NCI-H2227 treated with DMSO at 0.1 percent for 48 hours (cell line): ENCODE measurements at regions not wholly inside any gene's neighbourhood (a gene's known extent, or its start where the extent isn't known, plus 50 kb on each side); places are given as distances from the start of the nearest gene placed in this dataset.
A peak's percentile ranks its signal among the peaks of the same experiment; 100 is the strongest.

Experiments
- DNase-seq: peaks from one replicate; lab custom pipeline; 2025; lab: John Stamatoyannopoulos, UW

GRCh38 chr1:18535391-18536210 is 54.9 kb downstream of the KLHDC7A start:
- DNase-seq, result no peak

DNA sequence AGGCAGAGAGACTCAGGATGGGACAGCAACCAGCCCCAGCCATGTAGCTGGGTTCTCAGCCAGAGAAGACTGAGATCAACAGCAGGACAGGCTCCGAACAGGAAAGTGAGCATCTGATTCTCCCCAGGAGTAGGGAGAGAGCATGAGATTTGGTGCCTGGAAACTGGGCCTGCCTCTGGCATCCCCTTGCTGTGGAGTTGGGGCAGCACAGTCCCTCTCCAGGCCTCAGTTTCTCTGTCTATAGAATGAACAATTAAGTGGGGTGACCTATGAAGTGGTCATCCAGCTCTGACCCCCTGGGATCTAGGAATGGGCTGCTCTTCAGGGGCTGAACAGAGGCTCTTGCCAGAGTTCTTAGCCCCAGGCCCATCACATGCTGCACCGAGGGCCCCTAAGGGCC is 55.6 kb downstream of the KLHDC7A start:
- DNase-seq, result no peak

DNA sequence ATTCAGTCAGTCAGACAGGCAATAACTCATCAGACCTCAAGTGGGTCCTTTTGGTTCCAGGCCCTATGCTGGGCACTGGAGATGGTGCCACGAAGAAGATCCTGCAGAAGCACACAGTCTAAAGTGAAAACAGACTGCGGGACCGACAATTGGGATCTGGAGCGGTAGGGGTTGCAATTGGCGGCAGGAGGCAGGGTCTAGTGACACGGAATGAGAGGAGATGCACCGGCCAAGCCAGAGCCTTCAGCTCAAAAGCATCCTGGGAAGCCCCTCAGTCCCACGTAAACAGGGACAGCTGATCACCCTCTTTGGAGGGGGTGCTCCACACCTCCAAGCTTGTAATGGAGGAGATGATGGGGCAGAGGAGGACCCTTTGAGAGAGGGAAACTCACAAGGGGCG is 56.2 kb downstream of the KLHDC7A start:
- DNase-seq, result no peak

GRCh38 chr1:18537386-18538306 is 56.9 kb downstream of the KLHDC7A start:
- no peak for DNase-seq

GRCh38 chr1:18539171-18539570 is 58.4 kb downstream of the KLHDC7A start:
- DNase-seq, result no peak

- no peak for DNase-seq
Observed at GRCh38 chr1:18540136-18540765, 59.5 kb downstream of the KLHDC7A start.

DNA sequence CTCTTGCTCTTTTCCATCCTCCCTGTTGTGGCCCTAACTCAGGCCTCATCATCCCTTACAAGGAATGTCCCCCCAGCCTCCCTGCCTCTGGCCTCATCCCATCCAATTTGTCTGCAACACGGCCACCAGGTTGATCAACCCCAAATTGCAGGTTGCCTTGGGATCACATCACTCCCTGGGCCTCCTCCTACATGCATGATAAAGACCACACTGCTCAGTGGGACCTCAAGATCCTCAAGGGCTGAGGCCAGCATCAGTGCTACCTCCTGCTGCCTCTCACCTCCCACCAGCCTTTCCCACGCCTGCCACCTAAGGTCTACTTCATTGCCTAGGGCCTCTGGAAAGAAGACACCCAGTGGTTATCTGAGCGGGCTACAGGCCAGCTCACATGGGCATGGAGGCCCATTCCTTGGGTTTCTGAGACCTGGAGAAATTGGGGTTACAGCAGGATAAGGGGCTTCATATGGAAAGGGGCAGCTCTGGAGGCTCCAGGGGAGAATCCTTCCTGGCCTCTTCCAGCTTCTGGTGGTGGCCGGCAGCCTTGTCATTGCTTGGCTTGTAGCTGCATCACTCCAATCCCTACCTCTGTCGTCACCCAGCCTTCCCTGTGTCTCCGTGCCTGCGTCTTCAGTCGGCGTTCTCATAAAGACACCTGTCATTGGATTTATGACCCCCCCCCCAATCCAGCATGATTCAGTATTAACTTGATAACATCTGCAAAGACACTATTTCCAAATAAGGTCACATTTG is 60.5 kb downstream of the KLHDC7A start:
- no peak for DNase-seq

- peak; percentile 69 for DNase-seq
Observed at GRCh38 chr1:18542351-18542750, 61.6 kb downstream of the KLHDC7A start.

DNA sequence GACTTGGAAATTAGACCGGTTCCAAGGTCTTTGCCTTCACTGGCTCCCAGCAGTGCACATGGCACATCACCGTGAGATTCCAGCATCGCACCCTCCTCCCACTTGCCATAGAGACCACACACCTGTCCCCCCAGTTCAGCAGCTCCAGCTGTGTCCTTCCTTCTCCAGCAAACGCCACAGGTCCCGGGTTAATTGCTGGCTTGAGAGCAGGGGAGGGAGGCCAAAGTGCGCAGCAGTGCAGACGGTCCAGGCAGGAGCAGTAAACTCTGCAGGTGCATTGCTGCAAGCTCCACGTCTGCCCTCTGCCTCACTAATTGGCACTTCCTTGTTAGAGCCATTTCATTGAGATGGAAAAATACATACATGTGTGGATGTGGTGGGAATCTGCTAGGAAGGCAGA is 65.3 kb downstream of the KLHDC7A start:
- DNase-seq, result peak; percentile 9

DNA sequence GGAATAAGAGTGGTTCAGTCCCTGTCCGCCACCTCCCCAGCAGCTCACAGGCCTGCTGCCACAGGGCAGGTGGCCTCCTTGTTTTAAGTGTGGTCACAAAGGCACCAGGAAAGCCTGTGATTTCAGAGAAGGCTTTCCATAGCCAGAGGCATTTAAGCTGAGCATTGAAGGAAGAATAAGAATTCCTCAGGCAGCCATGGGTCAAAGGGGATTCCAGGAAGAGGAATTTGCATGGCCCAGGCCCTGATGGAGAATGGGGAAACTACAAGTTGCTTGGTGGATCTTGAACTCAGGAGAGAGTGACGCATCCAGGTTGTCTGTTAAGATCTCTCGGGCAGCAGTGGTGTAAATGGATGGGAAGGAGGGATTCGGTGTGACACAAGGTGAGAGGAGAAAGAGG is 66.7 kb downstream of the KLHDC7A start:
- DNase-seq, result no peak

DNA sequence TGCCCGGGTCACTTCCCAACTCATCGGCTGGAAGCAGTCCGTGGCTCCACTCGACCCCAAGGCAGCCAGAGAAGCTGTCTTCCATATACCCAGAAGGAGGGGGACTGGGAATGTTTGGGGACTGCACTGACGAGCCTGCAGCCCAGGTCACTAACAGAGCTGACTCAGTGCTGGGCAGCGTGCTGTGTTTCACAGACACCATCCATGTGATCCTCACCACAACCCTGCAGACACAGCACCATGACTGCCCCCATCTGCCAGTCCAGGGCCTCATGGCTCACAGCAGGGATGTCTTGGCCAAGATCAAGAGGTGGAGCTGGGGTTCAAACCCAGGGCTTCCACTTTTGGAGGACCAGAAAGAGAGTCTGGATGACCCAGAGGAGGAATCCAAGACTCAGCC is 67.9 kb downstream of the KLHDC7A start:
- no peak for DNase-seq

DNA sequence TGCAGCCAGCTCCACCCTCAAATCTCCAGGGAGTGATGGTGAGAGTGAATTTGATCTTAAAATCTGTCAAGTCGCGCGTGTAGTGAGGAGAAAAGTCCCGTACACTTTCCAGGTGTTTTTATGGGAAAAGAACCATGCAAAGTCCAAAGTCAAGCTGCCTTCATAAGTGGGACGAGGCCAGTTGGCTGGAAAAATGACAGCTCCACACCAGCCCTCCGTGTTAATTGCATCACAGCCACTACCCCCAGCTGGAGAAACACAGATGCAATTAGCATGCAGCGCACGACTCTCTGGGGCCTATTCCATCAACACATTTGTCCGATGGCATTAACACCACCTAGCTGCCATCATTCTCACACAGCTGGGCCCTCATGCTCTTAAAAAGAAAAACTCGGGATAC is 68.4 kb downstream of the KLHDC7A start:
- no peak for DNase-seq

- no peak for DNase-seq
Observed at GRCh38 chr1:18549906-18550305, 69.2 kb downstream of the KLHDC7A start.

DNA sequence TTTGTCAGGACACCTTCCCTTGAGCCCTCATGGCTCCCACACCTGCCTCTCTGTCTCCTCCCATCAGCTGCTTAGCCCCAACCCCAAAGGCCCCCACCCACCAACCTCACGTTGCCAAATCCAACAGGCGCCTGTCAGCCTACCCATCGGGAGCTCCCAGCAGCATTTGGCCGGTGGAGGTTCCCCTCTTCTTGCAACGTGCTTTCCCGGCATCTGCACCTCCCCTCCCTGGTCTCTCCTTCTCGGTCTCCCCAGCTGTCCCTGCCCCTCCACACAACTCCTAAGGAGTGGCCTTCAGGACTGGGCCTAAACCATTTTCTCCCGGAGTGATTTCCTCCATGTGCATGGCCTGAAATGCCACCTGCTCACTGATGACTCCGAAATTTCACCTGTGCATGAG is 71.9 kb downstream of the KLHDC7A start:
- DNase-seq, result no peak

GRCh38 chr1:18553388-18553787 is 72.7 kb downstream of the KLHDC7A start:
- no peak for DNase-seq

- DNase-seq, result no peak
Observed at GRCh38 chr1:18554099-18554498, 73.4 kb downstream of the KLHDC7A start.

DNA sequence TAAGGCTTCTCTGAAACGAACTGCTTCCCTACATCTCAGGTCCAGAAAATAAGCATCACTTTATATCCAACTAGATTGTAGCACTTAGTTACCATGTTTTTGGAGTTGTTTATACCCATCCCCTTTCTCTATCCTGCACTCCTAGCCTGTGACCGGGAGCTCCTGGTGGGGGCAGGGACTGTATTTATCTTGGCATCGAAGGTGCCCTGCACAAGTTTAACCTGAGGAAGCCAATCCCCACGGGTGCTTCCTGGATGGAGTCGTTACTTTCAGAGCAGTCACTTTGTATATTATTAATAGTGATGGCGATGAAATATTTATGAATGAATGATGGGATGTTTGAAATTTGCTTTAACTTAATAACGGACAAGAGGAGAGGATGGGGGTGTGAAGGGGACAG is 73.9 kb downstream of the KLHDC7A start:
- no peak for DNase-seq

DNA sequence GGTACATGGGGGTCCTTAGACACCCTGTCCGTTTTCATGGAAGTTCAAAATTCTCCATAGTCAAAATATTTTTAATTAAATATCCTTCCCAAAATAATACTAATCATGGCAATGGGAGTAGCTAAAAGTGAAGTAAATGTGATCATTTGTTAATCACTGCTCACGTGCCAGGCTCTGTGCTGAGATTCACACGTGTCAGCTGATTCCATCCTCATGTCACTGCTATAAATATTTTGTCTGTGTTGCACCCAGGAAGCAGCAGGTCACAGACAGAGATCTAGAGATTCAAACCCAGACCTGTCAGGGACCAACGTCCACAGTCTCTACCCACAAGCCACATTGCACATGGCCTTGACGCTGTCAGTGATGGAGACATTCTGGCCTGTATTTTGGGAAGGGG is 74.3 kb downstream of the KLHDC7A start:
- no peak for DNase-seq

DNA sequence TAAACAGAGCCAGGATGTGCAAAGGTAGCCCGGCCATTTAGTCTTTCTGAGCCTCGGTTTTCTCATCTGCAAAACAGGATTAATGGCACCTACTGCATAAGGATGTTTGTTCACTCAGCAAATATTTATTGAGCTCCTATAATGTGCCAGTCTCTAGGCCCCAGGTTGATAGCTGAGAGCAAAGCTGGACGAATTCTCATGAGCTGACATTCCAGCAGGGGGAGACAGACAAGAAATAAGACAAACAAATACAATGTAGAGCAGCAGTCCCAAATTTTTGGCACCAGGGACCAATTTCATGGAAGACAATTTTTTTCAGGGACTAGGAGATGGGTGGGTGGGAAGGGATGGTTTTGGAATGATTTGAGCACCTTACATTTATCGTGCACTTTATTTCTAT is 74.3 kb upstream of the PAX7 start:
- peak; percentile 30 for DNase-seq

DNA sequence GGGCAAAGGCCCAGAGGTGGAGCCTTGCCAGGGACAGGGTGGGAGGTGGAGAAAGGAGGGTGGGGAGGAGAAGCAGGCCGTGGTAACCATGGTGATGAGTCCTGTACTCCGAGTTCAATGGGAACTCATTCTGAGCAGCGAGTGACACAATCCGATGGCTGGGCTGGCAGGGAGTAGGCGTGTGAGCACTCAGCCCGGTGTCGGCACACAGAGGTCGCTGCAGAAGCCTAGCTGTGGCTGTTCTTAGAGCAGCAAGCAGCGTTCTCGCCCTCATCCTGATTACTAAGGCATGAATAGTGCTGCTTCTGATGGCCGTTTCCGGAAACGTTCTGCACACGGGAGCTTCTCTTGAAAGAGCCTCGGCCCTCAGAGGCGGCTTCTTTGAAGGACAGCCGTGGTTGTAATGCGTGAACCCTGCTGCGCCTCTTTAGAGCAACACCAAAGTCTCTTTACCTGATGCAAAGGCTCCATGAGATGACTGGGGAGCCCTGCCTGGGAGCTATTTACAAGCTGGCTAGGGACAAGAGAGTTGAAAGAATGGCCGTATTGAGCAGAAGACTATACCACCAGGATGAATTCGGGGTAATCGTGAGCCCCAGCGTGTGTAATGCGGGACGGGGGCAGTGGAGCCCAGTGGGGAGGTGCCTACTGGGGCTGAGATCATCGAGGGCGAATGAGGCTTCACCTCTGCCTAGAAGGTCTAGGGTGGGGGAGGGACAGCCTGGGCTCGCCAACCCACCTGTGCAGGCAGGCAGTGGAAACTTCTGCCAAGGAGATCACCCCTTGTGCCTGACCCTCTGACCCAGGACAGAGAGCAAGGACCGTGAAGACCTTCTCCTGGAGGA is 72.8 kb upstream of the PAX7 start:
- peak; percentile 82 for DNase-seq

GRCh38 chr1:18560692-18561091 is 70.0 kb upstream of the PAX7 start:
- DNase-seq, result no peak
